Glomerular visceral epithelial cell (primary cell): ENCODE measurements at regions not wholly inside any gene's neighbourhood (a gene's known extent, or its start where the extent isn't known, plus 50 kb on each side); places are given as distances from the start of the nearest gene placed in this dataset.

Experiments
- DNase-seq: peaks from one replicate; pipeline ENCODE4 v3.0.0-alpha.2; 2016; ENCODE audit errors: extremely low spot score

DNA sequence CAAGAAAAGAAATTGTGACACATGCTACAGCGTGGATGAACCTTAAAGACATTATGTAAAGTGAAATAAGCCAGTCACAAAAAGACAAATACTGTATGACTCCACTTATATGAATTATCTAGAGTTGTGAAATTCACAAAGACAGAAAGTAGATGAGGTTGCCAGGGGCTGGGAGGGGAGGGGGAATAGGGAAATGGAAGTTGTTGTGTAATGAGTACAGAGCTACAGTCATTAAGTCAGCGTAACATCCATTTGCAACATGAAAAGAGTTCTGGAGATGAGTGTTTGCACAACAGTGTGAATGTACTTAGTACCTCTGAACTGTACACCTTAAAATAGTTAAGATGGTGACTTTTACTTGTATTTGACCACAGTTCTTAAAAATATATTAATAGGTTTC lies 112.1 kb upstream of the CDK1 start:
- DNase-seq, result no peak

- DNase-seq, result no peak
Observed at GRCh38 chr10:60664859-60665258, 113.4 kb upstream of the CDK1 start.

DNA sequence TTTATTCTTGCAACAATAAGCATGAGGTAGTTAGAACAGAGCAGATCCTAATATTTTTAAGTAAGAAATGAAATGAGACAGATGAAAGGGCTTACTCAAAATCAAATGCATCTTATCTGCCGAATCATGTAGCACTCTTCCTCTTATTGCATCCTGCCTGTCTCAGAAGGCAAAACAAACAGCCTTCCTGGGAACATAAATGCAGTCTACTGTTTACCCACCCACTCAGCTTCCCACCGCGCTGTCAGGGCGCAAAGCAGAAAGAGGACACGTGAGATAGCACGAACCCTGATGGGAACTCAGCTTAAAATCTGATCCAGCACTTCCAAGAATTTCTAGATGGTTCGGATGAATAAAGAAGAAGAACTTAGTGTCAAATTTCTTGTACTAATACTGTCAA lies 114.4 kb upstream of the CDK1 start:
- DNase-seq, result no peak

GRCh38 chr10:60662917-60663614 lies 115.2 kb upstream of the CDK1 start:
- peak; percentile 31 for DNase-seq

- DNase-seq, result peak; percentile 55
Observed at GRCh38 chr10:60661637-60662036, 116.6 kb upstream of the CDK1 start.

DNA sequence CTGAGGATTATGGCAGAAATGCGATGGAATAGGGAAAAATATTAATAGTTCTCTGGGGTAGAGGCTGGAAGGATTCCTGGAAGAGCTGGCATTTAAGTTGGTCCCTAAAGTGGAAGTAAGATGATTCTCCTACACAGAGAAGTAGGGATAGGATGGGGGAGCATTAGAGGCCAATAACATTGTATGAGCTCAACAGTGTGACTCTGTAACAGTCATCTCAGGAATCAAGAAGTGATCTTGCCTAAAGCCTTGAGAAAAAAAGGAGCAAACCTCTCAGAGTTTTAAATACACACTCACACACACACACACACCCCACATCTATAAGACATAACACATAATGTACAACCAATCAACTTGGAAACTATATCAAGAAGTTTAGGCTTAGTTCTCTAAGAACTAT lies 117.7 kb upstream of the CDK1 start:
- DNase-seq, result no peak

DNA sequence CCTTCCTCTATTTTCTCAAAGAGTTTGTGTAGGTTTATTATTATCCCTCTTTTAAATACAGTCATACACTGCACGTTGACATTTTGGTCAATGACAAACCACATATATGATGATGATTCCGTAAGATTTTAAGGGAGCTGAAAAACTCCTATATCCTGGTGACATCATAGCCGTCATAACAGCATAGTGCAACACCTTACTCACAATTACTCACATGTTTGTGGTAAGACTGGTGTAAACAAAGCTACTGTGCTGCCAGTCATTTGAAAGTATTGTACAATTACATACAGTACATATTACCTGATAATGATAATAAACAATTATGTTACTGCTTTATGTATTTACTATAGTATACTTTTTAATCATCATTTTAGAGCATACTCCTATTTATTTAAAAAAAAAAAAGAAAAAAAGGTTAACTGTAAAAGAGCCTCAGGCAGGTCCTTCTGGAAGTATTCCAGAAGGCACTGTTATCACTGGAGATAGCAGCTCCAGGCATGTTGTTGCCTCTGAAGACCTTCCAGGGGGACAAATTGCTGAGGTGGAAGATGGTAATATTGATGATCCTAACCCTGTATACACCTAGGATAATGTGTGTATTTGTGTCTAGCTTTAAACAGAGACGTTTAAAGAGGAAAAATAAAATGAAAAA lies 123.3 kb upstream of the CDK1 start:
- DNase-seq, result no peak

DNA sequence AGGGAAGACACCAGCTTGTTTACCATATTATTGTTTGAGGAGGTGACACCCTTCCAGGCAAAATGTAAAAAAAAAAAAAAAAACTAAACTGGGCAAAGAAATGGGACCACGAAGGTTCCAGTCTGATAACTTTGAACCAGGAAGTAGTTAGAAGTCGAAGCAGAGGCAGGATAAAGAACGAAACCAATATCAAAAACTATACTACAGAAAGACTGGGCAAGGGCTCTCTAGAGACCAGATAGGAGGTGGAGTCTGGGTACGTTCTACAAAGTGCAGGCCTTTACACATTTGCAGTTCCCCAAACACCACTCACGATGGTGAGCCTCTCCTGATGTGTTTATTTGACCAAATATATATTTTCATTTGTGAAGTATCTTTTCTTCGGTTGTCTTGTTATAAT lies 125.7 kb upstream of the CDK1 start:
- DNase-seq, result no peak

DNA sequence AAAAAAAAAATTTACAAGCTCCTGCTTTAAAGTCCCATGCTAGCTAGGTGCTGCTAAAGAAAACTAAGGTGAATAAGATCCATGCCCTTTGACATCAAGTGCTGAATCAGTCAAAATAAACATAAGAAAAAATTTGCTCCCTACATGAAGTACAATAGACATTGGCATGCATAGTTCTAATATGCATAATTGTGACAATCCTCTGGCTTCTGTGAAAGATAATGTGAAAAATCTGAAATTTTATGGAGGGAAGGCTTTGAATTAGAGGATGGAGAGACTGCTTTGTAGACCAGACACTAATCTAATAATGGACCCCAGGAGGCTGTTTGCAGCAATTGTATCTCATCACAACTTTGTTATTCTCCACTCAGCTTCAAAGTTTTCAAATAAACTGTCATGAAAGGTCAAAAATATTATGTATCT lies 127.9 kb upstream of the CDK1 start:
- no peak for DNase-seq

- DNase-seq, result no peak
Observed at GRCh38 chr10:60649485-60650377, 128.5 kb upstream of the CDK1 start.

GRCh38 chr10:60648761-60649160 lies 129.5 kb upstream of the CDK1 start:
- no peak for DNase-seq

DNA sequence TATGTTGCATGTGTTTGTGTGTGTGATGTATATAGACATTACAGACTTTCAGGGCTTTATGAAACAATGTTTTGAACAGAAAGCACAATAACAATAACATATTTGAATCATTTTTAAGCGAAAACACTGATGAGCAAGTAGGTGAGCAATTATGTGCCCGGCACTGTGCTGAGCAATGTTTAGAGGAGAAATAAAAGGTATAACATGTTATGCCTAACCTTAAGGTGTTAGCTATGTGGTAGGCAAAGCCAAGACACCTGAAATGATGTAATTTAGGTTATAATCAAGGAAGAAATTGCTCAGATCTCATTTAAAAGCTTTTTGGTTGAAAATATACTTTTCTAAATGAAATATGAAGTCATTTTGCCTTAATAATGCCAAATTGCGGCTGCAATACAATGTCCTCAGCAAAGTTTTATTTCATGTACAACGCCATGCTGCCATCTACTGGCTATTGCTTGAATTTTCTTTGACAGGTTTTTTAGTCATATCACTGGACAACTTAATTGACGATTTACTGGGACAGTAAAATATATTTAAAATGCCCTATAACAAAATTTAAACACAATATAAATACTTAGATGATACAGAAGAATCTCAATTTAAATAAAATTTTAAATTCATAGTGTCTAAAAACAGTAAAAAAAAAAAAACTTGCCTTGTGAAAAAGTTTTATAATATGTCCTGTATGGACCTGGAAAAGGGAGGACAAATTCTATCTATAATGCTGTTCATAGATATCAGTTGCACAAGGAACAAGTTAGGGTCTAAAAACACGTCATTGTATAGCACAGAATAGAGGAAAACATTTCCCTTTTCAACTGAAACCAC lies 131.1 kb upstream of the CDK1 start:
- DNase-seq, result peak; percentile 72

- no peak for DNase-seq
Observed at GRCh38 chr10:60645980-60646379, 132.3 kb upstream of the CDK1 start.

- DNase-seq, result no peak
Observed at GRCh38 chr10:60644436-60645130, 133.7 kb upstream of the CDK1 start.

GRCh38 chr10:60643874-60644273 lies 134.4 kb upstream of the CDK1 start:
- DNase-seq, result no peak

- DNase-seq, result no peak
Observed at GRCh38 chr10:60629332-60629731, 148.9 kb upstream of the CDK1 start.

GRCh38 chr10:60627778-60628748 lies 150.2 kb upstream of the CDK1 start:
- DNase-seq, result no peak

- DNase-seq, result no peak
Observed at GRCh38 chr10:60626037-60626436, 152.2 kb upstream of the CDK1 start.

DNA sequence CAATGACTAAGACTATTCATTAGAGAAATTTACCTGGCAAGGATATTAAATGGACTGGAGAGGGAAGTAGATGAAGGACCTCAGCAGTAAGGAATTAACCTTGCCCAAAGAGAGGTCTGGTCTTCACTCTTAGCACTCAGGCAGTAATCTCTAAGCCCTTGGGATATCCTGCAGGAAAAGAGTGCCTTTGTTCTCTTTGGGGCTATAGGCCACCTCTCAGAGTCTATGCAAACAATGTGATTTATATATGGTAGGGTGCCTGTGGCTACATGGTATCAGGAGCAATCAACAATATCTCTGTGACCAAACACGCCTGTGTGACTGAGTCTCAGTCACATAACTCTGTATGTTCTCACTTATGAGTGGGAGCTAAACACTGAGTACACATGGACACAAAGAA lies 154.7 kb upstream of the CDK1 start:
- DNase-seq, result no peak

- DNase-seq, result no peak
Observed at GRCh38 chr10:60621018-60621417, 157.3 kb upstream of the CDK1 start.
